ENCODE measurements at regions not wholly inside any gene's neighbourhood (a gene's known extent, or its start where the extent isn't known, plus 50 kb on each side); places are given as distances from the start of the nearest gene placed in this dataset.

DNA sequence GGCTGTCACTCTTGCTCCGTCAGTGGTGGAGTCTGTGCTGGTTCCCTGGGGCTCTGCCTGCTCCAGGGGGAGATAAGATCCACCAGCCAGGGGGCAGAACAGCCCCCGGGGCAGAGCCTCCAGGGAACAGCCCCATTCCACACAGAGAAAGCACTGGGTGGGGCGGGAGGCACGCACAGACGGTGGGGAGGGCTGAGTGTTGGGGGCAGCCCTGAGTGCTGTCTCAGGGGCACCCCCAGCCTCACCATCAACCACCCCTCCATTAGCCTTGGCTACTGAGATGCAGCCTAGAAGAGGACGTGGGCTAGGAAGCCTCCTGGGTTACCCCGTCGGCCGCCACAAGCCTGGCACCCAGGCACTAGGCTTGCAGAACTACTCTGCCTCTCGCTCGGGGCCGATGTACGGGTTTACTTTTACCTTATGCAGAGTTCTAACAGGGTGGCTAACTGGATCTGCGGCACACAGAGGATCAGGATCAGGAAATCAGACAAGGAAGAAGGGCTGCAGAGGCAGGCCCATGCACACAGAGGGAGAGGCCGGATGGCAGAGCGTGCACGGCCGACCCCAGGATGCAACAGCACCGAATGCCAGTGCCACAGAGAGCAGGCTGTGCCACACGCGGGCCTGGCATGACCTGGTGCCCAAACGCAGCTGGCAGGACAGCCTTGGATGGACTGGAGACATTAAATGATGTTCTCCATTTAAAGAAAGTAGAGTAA is 140.5 kb downstream of the CTTN start:
- Histone ChIP-seq H3K36me3 (ENCODE audit: insufficient read depth, low read length) (no peaks in the 10 kb centered on the region), H3K4me3 (ENCODE audit: low read depth, low read length) (no peak overlapping the region), H3K4me1 (ENCODE audit: control insufficient read depth, insufficient read depth, low read length, unreplicated experiment) (no peaks in the 10 kb centered on the region), H3K27me3 (ENCODE audit: insufficient read depth, low read length) (no peaks in the 10 kb centered on the region), H2AFZ (ENCODE audit: low read length, unreplicated experiment) (no peak overlapping the region), H3K79me2 (ENCODE audit: control insufficient read depth, insufficient read depth, low read length, unreplicated experiment) (no peaks in the 10 kb centered on the region), H3K27ac (ENCODE audit: low read depth, low read length) (no peak overlapping the region)

DNA sequence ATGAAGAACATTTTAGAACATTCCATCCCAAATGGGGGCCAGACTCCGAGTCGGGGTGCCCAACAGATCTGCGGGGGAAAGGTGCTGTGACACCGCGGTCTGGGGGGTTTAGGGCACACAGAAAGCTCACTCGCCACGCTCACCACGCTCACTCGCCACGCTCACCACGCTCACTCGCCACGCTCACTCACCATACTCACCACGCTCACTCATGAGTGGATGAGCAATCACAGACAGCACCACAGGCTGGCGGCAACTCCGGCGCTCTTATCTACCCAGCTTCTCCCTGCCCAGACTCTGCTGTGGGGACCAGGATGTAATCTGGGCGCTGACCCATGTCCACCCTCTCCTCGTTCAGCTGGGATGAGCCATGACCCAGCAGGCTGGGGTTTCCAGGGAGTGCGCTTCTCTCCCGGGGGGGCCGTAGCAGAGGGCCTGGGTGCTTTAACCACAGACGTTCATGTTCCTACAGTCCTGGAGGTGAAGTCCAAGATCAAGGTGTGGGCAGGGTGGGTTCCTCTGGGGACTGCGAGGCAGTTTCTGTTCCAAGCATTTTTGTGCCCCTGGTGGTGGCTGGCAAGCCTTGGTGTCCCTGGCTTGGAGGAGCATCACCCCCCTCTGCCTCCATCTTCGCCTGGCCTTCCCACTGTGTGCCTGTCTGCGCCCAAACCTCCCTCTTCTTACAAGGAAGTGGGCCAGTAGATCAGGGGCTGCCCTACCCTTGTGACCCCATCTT is 141.2 kb downstream of the CTTN start:
- Histone ChIP-seq H3K4me3 (ENCODE audit: low read depth, low read length) (no peak overlapping the region), H2AFZ (ENCODE audit: low read length, unreplicated experiment) (no peak overlapping the region), H3K27ac (ENCODE audit: low read depth, low read length) (no peak overlapping the region), H3K27me3 (ENCODE audit: insufficient read depth, low read length) (no peaks in the 10 kb centered on the region), H3K79me2 (ENCODE audit: control insufficient read depth, insufficient read depth, low read length, unreplicated experiment) (no peaks in the 10 kb centered on the region), H3K4me1 (ENCODE audit: control insufficient read depth, insufficient read depth, low read length, unreplicated experiment) (no peaks in the 10 kb centered on the region), H3K36me3 (ENCODE audit: insufficient read depth, low read length) (no peaks in the 10 kb centered on the region)

GRCh38 chr11:70540196-70540595 is 141.9 kb downstream of the CTTN start:
- Histone ChIP-seq H3K36me3 (ENCODE audit: insufficient read depth, low read length) (no peaks in the 10 kb centered on the region), H3K4me1 (ENCODE audit: control insufficient read depth, insufficient read depth, low read length, unreplicated experiment) (peaks cover 5% of the 10 kb centered on the region), H3K27ac (ENCODE audit: low read depth, low read length) (no peak overlapping the region), H3K4me3 (ENCODE audit: low read depth, low read length) (no peak overlapping the region), H3K27me3 (ENCODE audit: insufficient read depth, low read length) (no peaks in the 10 kb centered on the region), H2AFZ (ENCODE audit: low read length, unreplicated experiment) (no peak overlapping the region), H3K79me2 (ENCODE audit: control insufficient read depth, insufficient read depth, low read length, unreplicated experiment) (no peaks in the 10 kb centered on the region)

DNA sequence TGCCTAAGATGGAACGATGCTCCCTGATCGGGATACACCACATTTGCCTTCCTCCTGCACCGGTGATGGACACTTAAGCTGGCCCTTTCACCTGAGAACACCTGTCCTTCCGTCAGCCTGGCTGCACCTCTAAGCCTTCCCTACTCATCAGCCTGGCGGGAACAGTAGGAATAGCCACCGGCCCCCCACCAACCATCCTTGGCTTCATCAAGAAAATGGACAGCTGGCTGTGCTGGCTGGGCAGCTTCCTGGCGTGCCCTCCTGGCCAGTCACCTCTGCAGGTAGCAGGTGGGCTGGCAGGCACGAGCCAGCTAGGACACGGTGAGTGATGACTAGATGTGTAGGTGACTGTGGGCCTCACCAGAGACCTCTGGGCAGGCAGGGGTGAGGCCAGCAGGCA is 142.8 kb downstream of the CTTN start:
- Histone ChIP-seq H3K4me3 (ENCODE audit: low read depth, low read length) (no peak overlapping the region), H2AFZ (ENCODE audit: low read length, unreplicated experiment) (no peak overlapping the region), H3K36me3 (ENCODE audit: insufficient read depth, low read length) (no peaks in the 10 kb centered on the region), H3K79me2 (ENCODE audit: control insufficient read depth, insufficient read depth, low read length, unreplicated experiment) (no peaks in the 10 kb centered on the region), H3K27me3 (ENCODE audit: insufficient read depth, low read length) (no peaks in the 10 kb centered on the region), H3K27ac (ENCODE audit: low read depth, low read length) (no peak overlapping the region), H3K4me1 (ENCODE audit: control insufficient read depth, insufficient read depth, low read length, unreplicated experiment) (peaks cover 8% of the 10 kb centered on the region)

DNA sequence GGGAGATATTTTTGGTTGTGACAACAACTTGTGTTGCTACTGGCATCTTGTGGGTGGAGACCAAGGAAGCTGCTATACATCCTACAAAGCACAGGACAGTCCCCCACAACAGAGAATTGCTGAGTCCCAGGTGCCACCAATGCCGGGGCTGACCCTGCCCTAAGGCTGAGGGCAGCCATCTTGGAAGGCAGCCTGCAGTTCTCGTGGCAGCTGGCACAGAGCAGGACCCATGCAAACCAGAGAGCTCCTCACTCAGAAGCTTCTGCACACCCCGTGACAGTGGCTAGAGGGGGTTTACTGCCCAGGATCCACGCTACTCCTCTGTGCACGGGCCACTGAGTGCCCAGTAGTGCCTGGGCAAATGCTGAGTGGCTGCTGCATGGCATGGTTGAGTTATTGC is 143.4 kb downstream of the CTTN start:
- H3K4me1 ChIP-seq (ENCODE audit: control insufficient read depth, insufficient read depth, low read length, unreplicated experiment): peaks cover 8% of the 10 kb centered on the region
- no peaks in the 10 kb centered on the region for H3K36me3 ChIP-seq (ENCODE audit: insufficient read depth, low read length)
- H2AFZ ChIP-seq (ENCODE audit: low read length, unreplicated experiment): no peak overlapping the region
- H3K79me2 ChIP-seq (ENCODE audit: control insufficient read depth, insufficient read depth, low read length, unreplicated experiment): no peaks in the 10 kb centered on the region
- H3K27me3 ChIP-seq (ENCODE audit: insufficient read depth, low read length): no peaks in the 10 kb centered on the region
- H3K27ac ChIP-seq (ENCODE audit: low read depth, low read length): no peak overlapping the region
- H3K4me3 ChIP-seq (ENCODE audit: low read depth, low read length): no peak overlapping the region

GRCh38 chr11:70542406-70542805 is 144.1 kb downstream of the CTTN start:
- no peak overlapping the region for H2AFZ ChIP-seq (ENCODE audit: low read length, unreplicated experiment)
- H3K4me3 ChIP-seq (ENCODE audit: low read depth, low read length): no peak overlapping the region
- H3K27ac ChIP-seq (ENCODE audit: low read depth, low read length): no peak overlapping the region
- no peaks in the 10 kb centered on the region for H3K36me3 ChIP-seq (ENCODE audit: insufficient read depth, low read length)
- H3K4me1 ChIP-seq (ENCODE audit: control insufficient read depth, insufficient read depth, low read length, unreplicated experiment): peaks cover 8% of the 10 kb centered on the region
- no peaks in the 10 kb centered on the region for H3K27me3 ChIP-seq (ENCODE audit: insufficient read depth, low read length)
- H3K79me2 ChIP-seq (ENCODE audit: control insufficient read depth, insufficient read depth, low read length, unreplicated experiment): no peaks in the 10 kb centered on the region

GRCh38 chr11:70542811-70543210 is 144.5 kb downstream of the CTTN start:
- H2AFZ ChIP-seq (ENCODE audit: low read length, unreplicated experiment): no peak overlapping the region
- H3K27me3 ChIP-seq (ENCODE audit: insufficient read depth, low read length): no peaks in the 10 kb centered on the region
- H3K79me2 ChIP-seq (ENCODE audit: control insufficient read depth, insufficient read depth, low read length, unreplicated experiment): no peaks in the 10 kb centered on the region
- H3K27ac ChIP-seq (ENCODE audit: low read depth, low read length): no peak overlapping the region
- H3K36me3 ChIP-seq (ENCODE audit: insufficient read depth, low read length): no peaks in the 10 kb centered on the region
- H3K4me1 ChIP-seq (ENCODE audit: control insufficient read depth, insufficient read depth, low read length, unreplicated experiment): peaks cover 8% of the 10 kb centered on the region
- H3K4me3 ChIP-seq (ENCODE audit: low read depth, low read length): no peak overlapping the region

DNA sequence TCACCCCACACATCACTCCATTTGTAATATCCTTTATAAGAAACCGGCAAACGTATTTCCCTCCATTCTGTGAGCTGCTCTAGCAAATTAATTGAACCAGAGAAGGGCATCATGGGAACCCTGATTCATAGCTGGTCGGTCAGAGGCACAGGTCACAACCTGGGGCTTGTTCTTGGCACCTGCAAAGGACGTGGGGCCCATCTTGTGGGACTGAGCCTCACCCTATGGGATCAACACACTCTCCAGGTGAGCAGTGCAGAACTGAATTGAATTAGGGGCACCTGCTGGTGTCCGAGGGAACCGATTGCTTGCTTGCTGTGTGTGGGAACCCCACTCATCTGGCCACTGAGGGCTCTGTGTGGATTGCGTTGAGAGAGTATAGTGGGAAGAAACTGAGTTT is 145.3 kb downstream of the CTTN start:
- Histone ChIP-seq H2AFZ (ENCODE audit: low read length, unreplicated experiment) (no peak overlapping the region), H3K27ac (ENCODE audit: low read depth, low read length) (no peak overlapping the region), H3K4me1 (ENCODE audit: control insufficient read depth, insufficient read depth, low read length, unreplicated experiment) (peaks cover 8% of the 10 kb centered on the region), H3K27me3 (ENCODE audit: insufficient read depth, low read length) (no peaks in the 10 kb centered on the region), H3K4me3 (ENCODE audit: low read depth, low read length) (no peak overlapping the region), H3K36me3 (ENCODE audit: insufficient read depth, low read length) (no peaks in the 10 kb centered on the region), H3K79me2 (ENCODE audit: control insufficient read depth, insufficient read depth, low read length, unreplicated experiment) (no peaks in the 10 kb centered on the region)

- Histone ChIP-seq H3K4me1 (ENCODE audit: control insufficient read depth, insufficient read depth, low read length, unreplicated experiment) (peaks cover 8% of the 10 kb centered on the region), H3K79me2 (ENCODE audit: control insufficient read depth, insufficient read depth, low read length, unreplicated experiment) (no peaks in the 10 kb centered on the region), H3K27ac (ENCODE audit: low read depth, low read length) (no peak overlapping the region), H3K36me3 (ENCODE audit: insufficient read depth, low read length) (no peaks in the 10 kb centered on the region), H2AFZ (ENCODE audit: low read length, unreplicated experiment) (no peak overlapping the region), H3K4me3 (ENCODE audit: low read depth, low read length) (no peak overlapping the region), H3K27me3 (ENCODE audit: insufficient read depth, low read length) (no peaks in the 10 kb centered on the region)
These were observed 145.9 kb downstream of the CTTN start for GRCh38 chr11:70544067-70544773.

- Histone ChIP-seq H3K4me1 (ENCODE audit: control insufficient read depth, insufficient read depth, low read length, unreplicated experiment) (peaks cover 8% of the 10 kb centered on the region), H3K36me3 (ENCODE audit: insufficient read depth, low read length) (no peaks in the 10 kb centered on the region), H3K27me3 (ENCODE audit: insufficient read depth, low read length) (no peaks in the 10 kb centered on the region), H2AFZ (ENCODE audit: low read length, unreplicated experiment) (no peak overlapping the region), H3K27ac (ENCODE audit: low read depth, low read length) (no peak overlapping the region), H3K4me3 (ENCODE audit: low read depth, low read length) (no peak overlapping the region), H3K79me2 (ENCODE audit: control insufficient read depth, insufficient read depth, low read length, unreplicated experiment) (no peaks in the 10 kb centered on the region)
These were observed 146.7 kb downstream of the CTTN start for GRCh38 chr11:70544774-70545609.
